Rectal smooth muscle tissue (tissue), 1 donor: ENCODE measurements at regions not wholly inside any gene's neighbourhood (a gene's known extent, or its start where the extent isn't known, plus 50 kb on each side); places are given as distances from the start of the nearest gene placed in this dataset.

Experiments used
- H3K27ac ChIP-seq: one replicate; pipeline ENCODE4 v1.7.0; 2013; ENCODE audit warnings: low read depth, low read length, inconsistent platforms
- H3K27me3 ChIP-seq: one replicate; pipeline ENCODE4 v1.7.0; 2013; ENCODE audit warnings: low read length; ENCODE audit not compliant: control insufficient read depth, insufficient read depth
- H3K36me3 ChIP-seq: one replicate; pipeline ENCODE4 v1.7.0; 2013; ENCODE audit warnings: low read length; ENCODE audit not compliant: control insufficient read depth, insufficient read depth
- H3K4me1 ChIP-seq: one replicate; pipeline ENCODE4 v1.7.0; 2013; ENCODE audit warnings: low read length; ENCODE audit not compliant: control insufficient read depth, insufficient read depth
- H3K4me3 ChIP-seq: one replicate; pipeline ENCODE4 v1.7.0; 2013; ENCODE audit warnings: low read length
- H3K9ac ChIP-seq: one replicate; pipeline ENCODE4 v1.7.0; 2013; ENCODE audit warnings: low read length

DNA sequence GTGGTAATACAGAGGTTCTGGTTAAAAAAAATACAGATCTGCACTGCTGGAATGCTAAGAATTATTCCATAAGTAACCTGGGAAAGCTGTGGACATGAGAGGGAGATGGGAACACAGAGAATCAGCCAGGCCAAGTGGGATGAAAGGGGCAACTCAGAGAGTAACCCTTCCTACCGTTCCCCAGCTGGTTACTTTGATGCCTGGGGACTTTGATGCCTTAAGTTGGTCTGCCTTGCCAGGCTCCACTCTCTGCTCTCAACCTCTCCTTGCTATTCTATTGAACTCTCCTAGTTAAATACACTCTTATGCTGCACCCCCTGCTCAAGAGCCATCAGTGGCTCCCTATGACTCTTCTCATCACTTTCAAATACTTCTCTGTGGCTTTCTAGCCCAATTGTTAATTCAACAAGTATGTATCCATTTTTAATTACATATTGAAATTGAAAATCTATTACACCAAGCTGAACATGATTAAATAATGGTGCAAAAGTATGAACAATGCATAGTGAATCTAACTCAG lies 315.5 kb downstream of the TLE3 start:
- no peaks in the 10 kb centered on the region for H3K27me3 ChIP-seq
- no peak overlapping the region for H3K9ac ChIP-seq
- no peaks in the 10 kb centered on the region for H3K36me3 ChIP-seq
- H3K4me3 ChIP-seq: no peak overlapping the region
- H3K4me1 ChIP-seq: no peaks in the 10 kb centered on the region
- no peak overlapping the region for H3K27ac ChIP-seq

- Histone ChIP-seq H3K9ac (no peak overlapping the region), H3K36me3 (no peaks in the 10 kb centered on the region), H3K27ac (no peak overlapping the region), H3K4me3 (no peak overlapping the region), H3K4me1 (no peaks in the 10 kb centered on the region), H3K27me3 (no peaks in the 10 kb centered on the region)
These were observed 314.9 kb downstream of the TLE3 start for GRCh38 chr15:69782809-69783208.

GRCh38 chr15:69783211-69783610 lies 314.5 kb downstream of the TLE3 start:
- H3K4me1 ChIP-seq: no peaks in the 10 kb centered on the region
- H3K4me3 ChIP-seq: no peak overlapping the region
- H3K9ac ChIP-seq: no peak overlapping the region
- no peak overlapping the region for H3K27ac ChIP-seq
- no peaks in the 10 kb centered on the region for H3K27me3 ChIP-seq
- H3K36me3 ChIP-seq: no peaks in the 10 kb centered on the region

GRCh38 chr15:69784798-69785566 lies 312.7 kb downstream of the TLE3 start:
- no peaks in the 10 kb centered on the region for H3K4me1 ChIP-seq
- H3K4me3 ChIP-seq: no peak overlapping the region
- H3K27me3 ChIP-seq: no peaks in the 10 kb centered on the region
- H3K9ac ChIP-seq: no peak overlapping the region
- H3K36me3 ChIP-seq: no peaks in the 10 kb centered on the region
- no peak overlapping the region for H3K27ac ChIP-seq

DNA sequence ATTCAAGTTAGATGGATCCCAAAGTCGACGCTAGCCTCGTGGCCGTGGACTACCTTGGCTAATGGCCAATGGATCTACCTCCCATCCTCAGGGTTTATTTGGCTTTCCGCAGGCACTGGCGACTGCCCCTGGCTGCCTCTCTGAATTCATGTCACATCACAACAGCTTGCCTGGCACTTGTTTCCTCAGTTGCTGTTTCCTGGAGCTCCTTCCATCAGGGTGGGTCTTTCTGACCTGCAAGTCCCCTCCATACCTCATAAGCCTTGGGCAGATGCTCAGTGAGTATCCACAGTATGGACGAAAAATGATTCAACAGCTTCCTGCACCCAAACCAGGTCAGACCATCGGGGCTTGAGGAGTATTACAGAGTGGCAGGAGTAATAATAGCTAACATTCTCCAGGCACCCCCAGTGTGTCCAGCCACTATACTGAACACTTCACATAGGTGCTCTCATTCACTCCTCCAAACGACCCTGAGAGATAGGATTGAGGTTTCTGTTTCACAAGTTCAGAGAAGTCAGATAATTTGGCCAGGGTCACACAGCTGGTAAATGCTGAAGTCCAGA lies 311.5 kb downstream of the TLE3 start:
- no peak overlapping the region for H3K27ac ChIP-seq
- no peak overlapping the region for H3K4me3 ChIP-seq
- no peaks in the 10 kb centered on the region for H3K36me3 ChIP-seq
- H3K9ac ChIP-seq: no peak overlapping the region
- H3K4me1 ChIP-seq: no peaks in the 10 kb centered on the region
- H3K27me3 ChIP-seq: no peaks in the 10 kb centered on the region

- Histone ChIP-seq H3K4me3 (no peak overlapping the region), H3K36me3 (no peaks in the 10 kb centered on the region), H3K9ac (no peak overlapping the region), H3K4me1 (no peaks in the 10 kb centered on the region), H3K27ac (no peak overlapping the region), H3K27me3 (no peaks in the 10 kb centered on the region)
These were observed 309.9 kb downstream of the TLE3 start for GRCh38 chr15:69787791-69788190.

GRCh38 chr15:69789648-69790393 lies 307.9 kb downstream of the TLE3 start:
- Histone ChIP-seq H3K27ac (no peak overlapping the region), H3K4me3 (no peak overlapping the region), H3K27me3 (no peaks in the 10 kb centered on the region), H3K36me3 (no peaks in the 10 kb centered on the region), H3K9ac (no peak overlapping the region), H3K4me1 (peaks cover 2% of the 10 kb centered on the region)

GRCh38 chr15:69790632-69791031 lies 307.1 kb downstream of the TLE3 start:
- Histone ChIP-seq H3K4me1 (peaks cover 2% of the 10 kb centered on the region), H3K9ac (no peak overlapping the region), H3K4me3 (no peak overlapping the region), H3K27me3 (no peaks in the 10 kb centered on the region), H3K27ac (no peak overlapping the region), H3K36me3 (no peaks in the 10 kb centered on the region)

GRCh38 chr15:69792823-69793222 lies 304.9 kb downstream of the TLE3 start:
- H3K9ac ChIP-seq: no peak overlapping the region
- H3K36me3 ChIP-seq: no peaks in the 10 kb centered on the region
- no peak overlapping the region for H3K4me3 ChIP-seq
- H3K4me1 ChIP-seq: peaks cover 2% of the 10 kb centered on the region
- H3K27me3 ChIP-seq: no peaks in the 10 kb centered on the region
- H3K27ac ChIP-seq: no peak overlapping the region

GRCh38 chr15:69793431-69793780 lies 304.3 kb downstream of the TLE3 start:
- H3K36me3 ChIP-seq: no peaks in the 10 kb centered on the region
- no peak overlapping the region for H3K27ac ChIP-seq
- no peak overlapping the region for H3K4me3 ChIP-seq
- H3K9ac ChIP-seq: no peak overlapping the region
- peaks cover 2% of the 10 kb centered on the region for H3K4me1 ChIP-seq
- H3K27me3 ChIP-seq: no peaks in the 10 kb centered on the region

DNA sequence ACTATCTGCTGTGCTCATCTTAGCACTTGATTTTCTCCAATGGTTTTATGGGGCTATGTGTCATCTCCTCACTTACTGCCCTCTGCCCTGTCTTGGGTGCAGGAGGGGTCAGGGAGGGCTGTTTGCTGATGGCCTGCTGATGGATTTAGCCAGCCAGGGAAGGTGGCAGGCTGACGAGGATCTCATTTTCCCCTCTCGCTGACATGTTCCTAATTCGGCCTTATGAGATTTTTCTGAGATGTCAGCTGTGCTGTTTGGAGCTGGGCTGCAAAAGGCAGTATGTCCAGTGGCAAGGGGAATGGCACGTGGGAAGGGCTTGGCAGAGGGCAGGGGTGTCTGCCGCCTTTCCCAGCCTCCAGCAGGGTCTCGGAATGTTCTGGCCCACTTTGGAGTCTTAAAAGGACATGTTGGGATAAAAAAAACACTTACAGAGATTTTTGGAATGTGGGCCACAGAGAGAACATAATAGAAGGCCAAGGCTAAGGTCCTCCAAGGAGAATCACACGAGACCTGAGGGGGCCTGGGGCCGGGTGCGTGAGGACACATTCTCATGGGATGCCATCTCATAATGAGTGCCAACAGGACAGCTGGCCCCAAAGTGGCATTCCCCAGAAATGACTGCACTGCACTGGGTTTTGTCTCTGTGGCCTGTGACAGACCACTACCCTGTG lies 303.8 kb downstream of the TLE3 start:
- no peaks in the 10 kb centered on the region for H3K27me3 ChIP-seq
- H3K9ac ChIP-seq: no peak overlapping the region
- peak overlapping the region; percentile 10 for H3K27ac ChIP-seq
- H3K36me3 ChIP-seq: no peaks in the 10 kb centered on the region
- H3K4me3 ChIP-seq: no peak overlapping the region
- peaks cover 2% of the 10 kb centered on the region for H3K4me1 ChIP-seq
